ENCODE measurements at regions not wholly inside any gene's neighbourhood (a gene's known extent, or its start where the extent isn't known, plus 50 kb on each side); places are given as distances from the start of the nearest gene placed in this dataset.

- no peak for TF ChIP-seq CTCF (IDR thresholded peaks at IDR 0.05)
- no peak for TF ChIP-seq POLR2A (IDR thresholded peaks at IDR 0.05)
Observed at GRCh38 chr2:226115102-226115831, 684.4 kb downstream of the IRS1 start.

All from testis (tissue), 2 donors.